HG03097 (cell line): ENCODE measurements at regions not wholly inside any gene's neighbourhood (a gene's known extent, or its start where the extent isn't known, plus 50 kb on each side); places are given as distances from the start of the nearest gene placed in this dataset.
"Not testable (repeated sequence)": the region's sequence is repeated elsewhere in the genome, so short reads cannot be mapped to it uniquely, and the experiment has no call there.

Source experiments
- ATAC-seq: cut with Tn5 transposase; IDR thresholded peaks from one replicate; pipeline ENCODE4 v1.9.1; 2021; ENCODE audit not compliant: unreplicated experiment, low FRiP score

- not testable (repeated sequence) for ATAC-seq
Measured at GRCh38 chr11:87885084-87885483, 290.2 kb downstream of the RAB38 start.

GRCh38 chr11:87879118-87879517, 296.1 kb downstream of the RAB38 start:
- no peak for ATAC-seq

- ATAC-seq: no peak
Measured at GRCh38 chr11:87878373-87878825, 296.8 kb downstream of the RAB38 start.

GRCh38 chr11:87871056-87871455, 304.2 kb downstream of the RAB38 start:
- no peak for ATAC-seq

- ATAC-seq: no peak
Measured at GRCh38 chr11:87870086-87870485, 305.2 kb downstream of the RAB38 start.

- ATAC-seq: no peak
Measured at GRCh38 chr11:87866951-87867350, 308.3 kb downstream of the RAB38 start.

GRCh38 chr11:87861030-87861429, 314.2 kb downstream of the RAB38 start:
- ATAC-seq: no peak

- no peak for ATAC-seq
Measured at GRCh38 chr11:87859636-87860035, 315.6 kb downstream of the RAB38 start.

- ATAC-seq: no peak
Measured at GRCh38 chr11:87851827-87852226, 323.4 kb downstream of the RAB38 start.

GRCh38 chr11:87851234-87851633, 324.0 kb downstream of the RAB38 start:
- no peak for ATAC-seq

- ATAC-seq: no peak
Measured at GRCh38 chr11:87849216-87849615, 326.0 kb downstream of the RAB38 start.

GRCh38 chr11:87840786-87841185, 334.5 kb downstream of the RAB38 start:
- no peak for ATAC-seq

GRCh38 chr11:87832211-87832610, 343.0 kb downstream of the RAB38 start:
- no peak for ATAC-seq

- no peak for ATAC-seq
Measured at GRCh38 chr11:87820011-87820410, 355.2 kb downstream of the RAB38 start.

- no peak for ATAC-seq
Measured at GRCh38 chr11:87819151-87819550, 356.1 kb downstream of the RAB38 start.

GRCh38 chr11:87812571-87813365, 362.5 kb downstream of the RAB38 start:
- no peak for ATAC-seq

- ATAC-seq: no peak
Measured at GRCh38 chr11:87810486-87810885, 364.8 kb downstream of the RAB38 start.

- ATAC-seq: no peak
Measured at GRCh38 chr11:87809256-87809655, 366.0 kb downstream of the RAB38 start.

GRCh38 chr11:87804176-87804575, 371.1 kb downstream of the RAB38 start:
- no peak for ATAC-seq

- no peak for ATAC-seq
Measured at GRCh38 chr11:87803748-87804147, 371.5 kb downstream of the RAB38 start.

- not testable (repeated sequence) for ATAC-seq
Measured at GRCh38 chr11:87784862-87785261, 390.4 kb downstream of the RAB38 start.

GRCh38 chr11:87780068-87780413, 395.2 kb downstream of the RAB38 start:
- ATAC-seq: no peak
